ENCODE measurements at regions not wholly inside any gene's neighbourhood (a gene's known extent, or its start where the extent isn't known, plus 50 kb on each side); places are given as distances from the start of the nearest gene placed in this dataset.

GRCh38 chr16:66228792-66229191 is 137.7 kb upstream of the CDH5 start:
- no peak for TF ChIP-seq MXD4 (CRISPR knock-in tag; IDR thresholded peaks at IDR 0.05)
- TF ChIP-seq TCF12 (IDR thresholded peaks at IDR 0.05), result no peak
- no peak for TF ChIP-seq TCF12 (CRISPR knock-in tag; IDR thresholded peaks at IDR 0.05)
- TF ChIP-seq CEBPB (IDR thresholded peaks at IDR 0.05; ENCODE audit: borderline replicate concordance, low read depth, low read length), result no peak
- TF ChIP-seq ZNF33B (CRISPR knock-in tag; IDR thresholded peaks at IDR 0.05), result no peak
- no peak for TF ChIP-seq SRSF9 (IDR thresholded peaks at IDR 0.05; ENCODE audit: borderline replicate concordance, insufficient read depth, low read depth, low read length, poor library complexity, severe bottlenecking)
